NOMO-1 (cell line): ENCODE measurements at regions not wholly inside any gene's neighbourhood (a gene's known extent, or its start where the extent isn't known, plus 50 kb on each side); places are given as distances from the start of the nearest gene placed in this dataset.

Experiments
- DNase-seq, 2 experiments: peaks; one replicate each; lab custom pipeline; 2025; ENCODE audit not compliant: unreplicated experiment in 2 of 2; lab: John Stamatoyannopoulos, UW

GRCh38 chr4:181437895-181438294 is 805.3 kb upstream of the TENM3 start:
- DNase-seq: no peak

DNA sequence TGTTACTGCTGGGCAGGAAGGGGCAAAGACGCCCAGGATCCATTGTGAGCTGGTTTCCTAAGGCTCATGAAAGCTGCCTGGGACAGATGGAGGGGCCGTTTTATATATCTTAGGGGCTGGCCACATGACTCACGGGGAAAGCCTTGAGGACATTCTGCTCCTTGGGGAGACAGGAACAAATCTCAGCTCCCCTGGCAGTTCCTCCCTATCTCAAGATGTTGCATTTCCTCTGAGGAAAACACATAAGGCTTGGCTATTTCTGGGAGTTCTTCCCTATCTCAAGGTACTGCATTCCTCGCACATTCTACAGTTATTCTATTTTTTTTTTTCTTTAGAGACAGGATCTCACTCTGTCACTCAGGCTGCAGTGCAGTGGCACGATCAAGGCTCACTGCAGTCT is 804.6 kb upstream of the TENM3 start:
- no peak for DNase-seq

DNA sequence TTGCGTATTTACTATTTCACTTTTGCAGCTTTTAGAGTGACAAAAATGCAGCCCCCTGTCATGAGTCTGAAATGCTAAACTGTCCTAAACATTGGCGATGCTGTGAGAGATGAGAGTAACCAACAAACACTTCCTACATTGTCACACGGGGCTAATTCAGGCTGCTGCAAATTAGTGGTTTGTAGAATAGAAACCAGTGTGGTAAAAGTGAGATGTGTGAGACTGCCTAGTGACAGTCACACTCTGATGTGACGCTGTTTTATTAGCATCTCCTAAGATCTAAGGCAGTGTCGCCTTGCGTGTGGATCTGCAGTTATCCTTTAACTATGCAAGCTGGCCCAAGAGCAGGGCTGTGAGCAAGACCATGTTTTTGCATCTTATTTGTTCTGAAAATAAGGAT is 800.2 kb upstream of the TENM3 start:
- DNase-seq: no peak

DNA sequence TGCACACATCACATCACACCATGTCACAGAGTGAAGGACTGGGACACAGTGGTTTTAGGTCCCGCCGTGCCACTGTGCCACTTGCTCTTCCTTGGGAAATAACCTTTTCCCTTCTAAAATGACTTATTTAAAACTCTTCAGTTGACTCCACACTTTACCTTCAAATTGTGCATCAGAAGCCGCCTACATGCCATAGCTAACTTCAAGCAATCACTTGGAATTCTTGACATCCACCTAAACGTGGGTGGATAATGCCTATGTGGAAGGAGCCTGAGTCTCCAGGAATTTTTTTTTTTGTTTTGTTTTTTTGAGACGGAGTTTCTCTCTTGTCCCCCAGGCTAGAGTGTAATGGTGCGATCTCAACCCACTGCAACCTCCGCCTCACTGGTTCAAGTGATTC is 777.4 kb upstream of the TENM3 start:
- no peak for DNase-seq

DNA sequence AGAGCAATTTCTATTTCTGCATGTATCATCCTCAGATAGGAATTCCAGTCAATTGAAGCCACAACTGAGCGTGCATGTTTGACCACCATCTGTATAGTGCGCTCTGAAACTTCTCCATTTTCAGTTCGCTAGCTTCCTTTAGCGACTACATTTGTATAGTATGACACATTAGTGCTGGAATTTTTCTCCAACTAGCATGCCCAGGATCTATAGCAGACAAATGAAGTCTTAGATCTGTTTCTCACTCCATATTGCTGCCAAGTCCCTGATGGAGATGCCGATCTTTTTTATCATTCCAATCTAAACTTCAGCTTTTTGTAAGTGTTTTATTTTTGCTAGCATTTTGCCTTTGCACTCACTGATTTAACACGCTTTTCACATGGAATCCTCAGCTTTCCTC is 774.8 kb upstream of the TENM3 start:
- no peak for DNase-seq

DNA sequence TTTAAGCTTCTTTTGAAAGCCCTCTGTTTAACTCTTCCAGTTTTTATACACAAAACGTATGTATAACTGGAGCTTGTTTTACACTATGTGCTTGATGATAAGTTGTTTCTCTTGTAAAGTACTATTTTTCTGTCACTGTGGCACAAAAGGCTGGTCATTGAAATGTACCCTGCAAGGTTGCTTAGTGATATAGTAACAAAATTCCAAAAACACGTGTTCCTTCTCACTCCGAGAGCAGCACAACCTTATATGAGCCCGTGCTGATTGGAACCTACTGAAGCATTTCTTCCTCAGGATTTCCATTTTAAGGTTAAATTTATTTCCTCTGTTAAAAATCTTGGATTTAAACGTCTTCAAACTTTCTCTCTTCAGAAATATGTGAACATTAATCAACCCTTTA is 772.9 kb upstream of the TENM3 start:
- no peak for DNase-seq

DNA sequence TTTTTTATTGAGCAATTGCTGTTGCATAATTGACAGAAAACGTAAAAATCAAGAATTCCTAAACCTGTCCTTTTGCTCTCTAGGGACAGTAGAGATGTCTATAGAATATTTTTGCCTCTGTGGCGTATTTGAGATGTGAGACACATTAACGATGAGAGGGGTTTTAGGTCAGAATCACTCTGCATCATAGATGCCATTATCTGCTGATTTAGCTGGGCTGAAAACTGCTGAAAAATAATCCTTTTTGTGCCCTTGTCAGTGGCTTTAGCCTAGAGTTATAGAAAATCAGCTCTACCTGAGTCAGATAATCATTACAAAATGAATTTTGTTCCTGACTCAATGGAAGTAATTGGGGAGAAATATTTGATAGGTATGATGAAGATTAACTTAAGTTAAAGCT is 767.8 kb upstream of the TENM3 start:
- DNase-seq: no peak

DNA sequence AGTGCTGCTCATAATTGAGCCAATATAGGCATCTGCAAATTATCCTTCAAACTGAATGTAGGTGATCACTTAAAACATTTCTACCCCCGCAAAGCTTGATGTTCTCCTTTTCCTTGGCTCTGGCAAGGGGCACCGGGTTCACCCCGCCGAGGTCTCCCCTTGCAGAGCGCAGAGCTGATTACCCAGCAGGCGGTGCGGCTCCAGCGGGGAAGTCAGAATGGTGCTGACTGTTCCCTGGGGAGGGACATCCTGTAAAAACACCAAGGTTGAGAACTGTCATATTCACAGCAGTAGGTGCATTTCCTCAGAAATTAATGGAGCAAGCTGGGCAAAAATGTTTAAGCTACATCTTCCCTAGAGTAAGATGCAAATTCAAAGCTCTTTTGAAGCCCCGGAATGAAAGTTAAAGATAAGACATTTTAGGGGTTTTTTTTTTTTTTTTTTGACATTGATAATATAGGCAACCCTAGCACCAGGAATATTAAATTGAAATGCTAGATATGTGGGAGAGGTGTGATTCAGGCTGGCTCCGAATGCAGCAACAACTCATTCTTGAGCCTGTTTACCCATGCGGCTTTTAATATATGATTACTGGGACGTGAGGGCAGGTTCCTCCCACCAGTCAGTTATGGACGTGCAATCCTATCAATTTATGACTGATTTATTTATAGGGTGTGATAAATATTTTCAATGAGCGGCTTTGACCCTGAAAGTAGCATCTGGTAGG is 767.3 kb upstream of the TENM3 start:
- no peak for DNase-seq

DNA sequence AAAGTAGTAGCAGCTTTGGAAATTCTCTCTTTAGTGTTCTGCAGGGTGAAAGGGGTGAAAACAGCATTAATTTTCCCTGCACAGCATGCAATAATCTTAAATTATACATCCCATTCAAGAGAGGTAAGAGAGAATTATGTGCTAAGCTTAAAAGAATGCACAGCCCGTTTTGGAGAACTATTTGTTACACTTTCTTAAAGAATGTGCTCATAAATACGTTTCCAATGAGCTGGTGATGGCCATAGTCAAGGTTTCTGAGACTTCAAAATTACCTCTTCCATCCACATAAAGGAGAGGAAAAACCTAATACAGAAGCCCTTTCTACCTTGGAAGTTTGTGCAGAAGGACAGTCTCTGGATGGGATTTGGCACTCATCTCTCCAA is 766.7 kb upstream of the TENM3 start:
- DNase-seq: no peak

DNA sequence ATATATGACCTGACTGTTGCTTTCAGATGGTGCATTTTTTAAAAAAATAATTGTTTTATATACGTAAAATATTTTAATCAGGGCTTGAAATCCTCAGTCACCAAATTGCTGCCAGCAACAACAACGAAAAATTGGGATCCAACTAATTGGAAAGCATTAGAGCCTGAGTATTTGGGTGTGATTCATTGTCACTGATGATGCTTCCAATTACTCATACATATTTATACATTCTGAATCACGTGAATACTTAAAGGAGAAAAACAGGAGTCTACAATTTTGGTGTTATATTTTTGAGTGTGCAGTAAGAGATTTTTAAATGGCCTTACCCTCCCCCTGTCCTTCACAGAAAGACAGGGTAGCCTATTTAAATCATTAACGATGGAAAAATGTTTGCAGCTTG is 765.6 kb upstream of the TENM3 start:
- DNase-seq: no peak

DNA sequence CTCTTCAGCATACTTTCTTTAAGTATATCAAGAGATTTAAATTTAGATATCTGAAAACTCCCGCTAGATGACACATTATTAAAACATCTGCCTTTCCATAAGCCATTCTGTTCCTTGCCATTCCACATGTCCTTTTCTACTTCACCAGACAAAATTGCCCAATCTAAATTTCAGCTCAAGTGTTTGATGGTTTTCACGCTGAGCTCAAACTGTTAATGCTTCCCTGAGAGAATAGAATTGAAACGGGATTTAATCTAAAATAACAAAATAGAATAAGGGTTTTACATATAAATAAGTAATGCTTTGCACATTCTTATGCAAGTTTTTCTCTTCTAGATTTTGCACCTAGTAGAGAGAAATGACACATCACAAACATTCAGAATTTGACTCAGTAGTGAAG is 764.5 kb upstream of the TENM3 start:
- no peak for DNase-seq

DNA sequence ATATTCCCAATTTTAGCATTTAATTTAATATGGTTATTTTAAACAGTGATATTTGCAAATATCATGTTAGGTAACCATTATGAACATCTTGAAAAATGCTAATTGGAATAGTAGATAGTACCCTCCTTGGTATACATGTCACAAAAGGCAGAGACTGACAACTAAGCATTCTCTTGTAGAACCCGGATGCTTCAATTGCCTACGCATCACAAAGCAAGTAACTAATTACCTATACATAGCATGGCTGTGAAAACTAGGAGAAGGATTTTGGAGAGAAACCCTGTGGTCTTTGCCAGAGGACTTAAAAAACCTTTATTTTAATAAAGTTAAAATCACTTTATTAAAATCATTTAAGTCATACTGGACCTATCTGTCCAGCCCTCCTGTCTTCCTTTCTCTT is 764.1 kb upstream of the TENM3 start:
- DNase-seq: no peak

DNA sequence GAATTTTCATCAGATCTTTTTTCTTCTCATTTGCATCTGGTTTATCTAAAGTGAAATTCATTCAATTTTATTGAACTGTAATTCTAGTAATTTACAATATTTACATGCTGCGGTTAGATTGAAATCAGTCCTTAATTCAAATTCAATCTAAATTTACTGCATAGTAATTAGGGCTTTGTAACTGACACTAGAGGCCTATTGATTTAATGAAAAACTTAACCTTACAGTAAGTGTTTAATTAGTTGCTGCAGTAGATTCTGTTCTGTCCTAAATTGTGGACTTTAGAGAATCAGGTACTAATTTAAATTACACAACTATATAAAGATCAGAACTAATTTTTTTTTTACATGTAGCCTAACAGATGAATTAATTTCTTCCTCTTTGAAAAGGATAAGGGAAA is 758.8 kb upstream of the TENM3 start:
- DNase-seq: no peak

- DNase-seq: no peak
Observed at GRCh38 chr4:181488926-181489325, 754.3 kb upstream of the TENM3 start.

GRCh38 chr4:181498148-181498547 is 745.1 kb upstream of the TENM3 start:
- no peak for DNase-seq

- no peak for DNase-seq
Observed at GRCh38 chr4:181502611-181503010, 740.6 kb upstream of the TENM3 start.

DNA sequence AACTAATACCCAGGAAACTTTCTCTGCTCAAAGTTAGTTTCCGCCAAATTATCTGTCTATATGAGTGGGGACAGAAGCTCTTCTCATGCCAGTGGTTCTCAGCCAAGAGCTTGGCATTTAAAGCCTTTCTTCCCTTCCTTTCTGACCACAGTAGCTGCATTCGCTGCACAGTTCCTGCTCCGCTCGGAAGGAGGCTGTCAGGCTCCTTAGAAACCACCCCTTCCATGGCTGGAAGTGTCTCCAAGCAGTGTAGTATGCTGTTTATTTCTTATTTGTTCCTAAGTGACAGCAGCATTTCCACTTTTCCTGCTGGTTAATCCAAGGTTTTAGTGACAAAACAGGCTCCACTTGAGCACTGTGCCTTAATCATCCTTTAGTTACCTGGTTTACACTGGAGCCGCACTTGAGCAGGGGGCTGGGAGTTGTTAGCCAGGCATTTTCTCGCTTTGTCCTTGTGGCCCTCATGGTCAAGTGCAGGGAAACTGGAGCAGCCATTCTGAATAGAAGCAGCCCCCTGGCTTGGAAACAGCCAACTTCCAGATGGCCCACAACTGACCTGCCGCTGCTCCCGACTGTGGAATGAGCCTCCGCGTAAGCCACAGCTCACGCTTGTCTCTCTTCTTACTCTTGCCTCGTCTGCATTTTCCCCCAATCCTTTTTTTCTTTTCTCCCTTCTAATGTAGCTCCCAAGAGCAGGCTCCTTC is 739.4 kb upstream of the TENM3 start:
- no peak for DNase-seq

- no peak for DNase-seq
Observed at GRCh38 chr4:181504924-181505323, 738.3 kb upstream of the TENM3 start.

- no peak for DNase-seq
Observed at GRCh38 chr4:181507180-181507835, 735.9 kb upstream of the TENM3 start.

DNA sequence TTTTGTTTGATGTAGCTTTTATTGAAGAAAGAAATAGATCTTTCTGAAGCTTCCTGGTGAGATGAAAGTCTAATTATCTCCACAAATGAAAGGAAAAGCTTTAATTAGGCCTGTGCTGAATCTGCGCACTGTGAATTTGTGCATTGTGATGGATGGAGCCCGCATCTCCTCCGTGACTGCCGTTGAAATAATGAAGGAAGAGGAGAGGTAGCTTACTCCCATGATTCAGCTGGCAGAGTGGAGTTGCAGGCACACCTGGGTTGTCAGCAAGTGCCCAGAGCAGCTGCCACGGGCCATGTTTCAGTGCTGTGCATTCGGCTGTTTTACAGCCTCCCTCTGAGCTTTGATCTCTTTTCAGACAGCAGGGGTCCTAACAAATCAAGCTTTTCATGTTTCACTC is 735.3 kb upstream of the TENM3 start:
- no peak for DNase-seq

GRCh38 chr4:181508601-181509000 is 734.6 kb upstream of the TENM3 start:
- no peak for DNase-seq

DNA sequence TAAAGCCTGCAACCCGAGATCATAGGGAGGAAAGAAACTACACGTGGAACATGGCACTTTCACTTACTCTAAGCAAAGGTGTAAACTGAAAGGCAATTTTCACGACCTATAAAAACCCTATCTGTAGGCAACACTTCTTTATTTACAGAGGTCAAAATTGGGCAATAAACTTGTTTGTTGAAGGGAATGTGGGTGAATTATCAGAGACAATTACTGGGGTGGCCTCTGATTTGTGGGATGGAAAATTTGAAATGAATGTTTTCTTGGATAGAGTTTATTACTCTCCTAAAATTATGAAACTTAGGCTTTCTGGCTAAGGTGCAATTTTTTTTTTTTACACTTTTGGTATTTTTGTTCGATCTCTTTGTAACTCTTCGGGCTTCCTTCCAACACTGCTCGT is 734.1 kb upstream of the TENM3 start:
- no peak for DNase-seq
